Ishikawa (cell line): ENCODE measurements at regions not wholly inside any gene's neighbourhood (a gene's known extent, or its start where the extent isn't known, plus 50 kb on each side); places are given as distances from the start of the nearest gene placed in this dataset.

ENCODE experiments used
- CEBPB ChIP-seq: IDR thresholded peaks from 2 replicates; pipeline ENCODE4 v1.6.1; 2012
- CREB1 ChIP-seq: IDR thresholded peaks from 2 replicates; pipeline ENCODE4 v1.6.1; 2012; ENCODE audit warnings: low read depth
- EGR1 ChIP-seq: IDR thresholded peaks from 2 replicates; pipeline ENCODE4 v1.6.1; 2012
- EP300 ChIP-seq: IDR thresholded peaks from 2 replicates; pipeline ENCODE4 v1.6.1; 2012; ENCODE audit warnings: borderline replicate concordance
- MAX ChIP-seq: IDR thresholded peaks from 2 replicates; pipeline ENCODE4 v1.6.1; 2012
- TAF1 ChIP-seq: IDR thresholded peaks from 2 replicates; pipeline ENCODE4 v1.6.1; 2012; ENCODE audit warnings: low read depth, mild to moderate bottlenecking
- TF ChIP-seq, protein P1 (sequence below): IDR thresholded peaks from 2 replicates; pipeline ENCODE4 v1.6.1; 2012; ENCODE audit warnings: low read depth, mild to moderate bottlenecking

- no peak for TF ChIP-seq TAF1
- TF ChIP-seq CREB1, result no peak
- TF ChIP-seq CEBPB, result no peak
- TF ChIP-seq EGR1, result no peak
- TF ChIP-seq EP300, result no peak
- TF ChIP-seq, protein P1, sequence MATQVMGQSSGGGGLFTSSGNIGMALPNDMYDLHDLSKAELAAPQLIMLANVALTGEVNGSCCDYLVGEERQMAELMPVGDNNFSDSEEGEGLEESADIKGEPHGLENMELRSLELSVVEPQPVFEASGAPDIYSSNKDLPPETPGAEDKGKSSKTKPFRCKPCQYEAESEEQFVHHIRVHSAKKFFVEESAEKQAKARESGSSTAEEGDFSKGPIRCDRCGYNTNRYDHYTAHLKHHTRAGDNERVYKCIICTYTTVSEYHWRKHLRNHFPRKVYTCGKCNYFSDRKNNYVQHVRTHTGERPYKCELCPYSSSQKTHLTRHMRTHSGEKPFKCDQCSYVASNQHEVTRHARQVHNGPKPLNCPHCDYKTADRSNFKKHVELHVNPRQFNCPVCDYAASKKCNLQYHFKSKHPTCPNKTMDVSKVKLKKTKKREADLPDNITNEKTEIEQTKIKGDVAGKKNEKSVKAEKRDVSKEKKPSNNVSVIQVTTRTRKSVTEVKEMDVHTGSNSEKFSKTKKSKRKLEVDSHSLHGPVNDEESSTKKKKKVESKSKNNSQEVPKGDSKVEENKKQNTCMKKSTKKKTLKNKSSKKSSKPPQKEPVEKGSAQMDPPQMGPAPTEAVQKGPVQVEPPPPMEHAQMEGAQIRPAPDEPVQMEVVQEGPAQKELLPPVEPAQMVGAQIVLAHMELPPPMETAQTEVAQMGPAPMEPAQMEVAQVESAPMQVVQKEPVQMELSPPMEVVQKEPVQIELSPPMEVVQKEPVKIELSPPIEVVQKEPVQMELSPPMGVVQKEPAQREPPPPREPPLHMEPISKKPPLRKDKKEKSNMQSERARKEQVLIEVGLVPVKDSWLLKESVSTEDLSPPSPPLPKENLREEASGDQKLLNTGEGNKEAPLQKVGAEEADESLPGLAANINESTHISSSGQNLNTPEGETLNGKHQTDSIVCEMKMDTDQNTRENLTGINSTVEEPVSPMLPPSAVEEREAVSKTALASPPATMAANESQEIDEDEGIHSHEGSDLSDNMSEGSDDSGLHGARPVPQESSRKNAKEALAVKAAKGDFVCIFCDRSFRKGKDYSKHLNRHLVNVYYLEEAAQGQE, result no peak
- no peak for TF ChIP-seq MAX
Measured at GRCh38 chr5:18068826-18069225, 434.6 kb downstream of the TAF11L14 start.
